ENCODE measurements at regions not wholly inside any gene's neighbourhood (a gene's known extent, or its start where the extent isn't known, plus 50 kb on each side); places are given as distances from the start of the nearest gene placed in this dataset.

GRCh38 chr2:204072443-204073324 lies 136.1 kb downstream of the ICOS start:
- H3K4me1 Mint-ChIP-seq: peaks cover 3% of the 10 kb centered on the region; the same call in 1 of the 2 replicates
- POLR2A ChIA-PET: no interaction called here
- peak; percentile 89 for ATAC-seq

DNA sequence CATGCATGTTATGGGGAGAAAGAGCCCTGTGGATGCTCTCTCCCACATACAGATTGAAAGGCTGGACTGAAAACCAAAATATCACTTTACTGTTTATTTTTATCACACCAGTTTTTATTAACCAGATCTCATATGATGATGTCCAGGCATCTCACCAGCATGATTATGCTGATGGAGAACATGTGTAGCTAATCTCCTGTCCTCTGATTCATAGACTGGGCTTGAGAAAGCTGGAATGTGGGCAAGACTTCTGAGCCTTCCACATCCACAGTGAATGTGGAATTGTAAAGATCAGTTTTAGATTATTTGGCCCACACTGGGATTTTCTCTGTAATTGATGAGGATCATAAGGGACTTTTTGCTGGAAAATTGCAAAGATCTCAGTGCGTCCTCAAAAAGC lies 137.9 kb downstream of the ICOS start:
- Mint-ChIP-seq H3K4me1 (peaks cover 3% of the 10 kb centered on the region; the same call in 1 of the 2 replicates), H3K9me3 (peaks cover 6% of the 10 kb centered on the region; the same call in 1 of the 2 replicates), H3K27me3 (ENCODE audit: low read depth) (no peaks in the 10 kb centered on the region), H3K36me3 (no peaks in the 10 kb centered on the region), H3K27ac (no peak overlapping the region), H3K4me3 (no peak overlapping the region)
- TF ChIP-seq CREB1 (CRISPR knock-in tag; IDR thresholded peaks at IDR 0.05): no peak
- no peak for TF ChIP-seq GTF2I (CRISPR knock-in tag; conservative IDR thresholded peaks at IDR 0.05)
- TF ChIP-seq FOXK1 (CRISPR knock-in tag; IDR thresholded peaks at IDR 0.05): no peak
- no peak for TF ChIP-seq NFE2L1 (CRISPR knock-in tag; IDR thresholded peaks at IDR 0.05)
- TF ChIP-seq NR1H2 (CRISPR knock-in tag; IDR thresholded peaks at IDR 0.05): no peak
- TF ChIP-seq E2F4 (CRISPR knock-in tag; IDR thresholded peaks at IDR 0.05; ENCODE audit: borderline replicate concordance, low read depth): no peak
- TF ChIP-seq AFF4 (CRISPR knock-in tag; IDR thresholded peaks at IDR 0.05; ENCODE audit: borderline replicate concordance): no peak
- TF ChIP-seq ATF6 (CRISPR knock-in tag; IDR thresholded peaks at IDR 0.05): no peak
- no peak for TF ChIP-seq SP1 (CRISPR knock-in tag; conservative IDR thresholded peaks at IDR 0.05)
- no peak for TF ChIP-seq OVOL2 (CRISPR knock-in tag; IDR thresholded peaks at IDR 0.05; ENCODE audit: borderline replicate concordance)
- no peak for TF ChIP-seq SMAD3 (CRISPR knock-in tag; IDR thresholded peaks at IDR 0.05; ENCODE audit: borderline replicate concordance)
- no peak for ATAC-seq
- no peak for DNase-seq (ENCODE audit: low spot score)
- CTCF ChIA-PET: no interaction called here
- POLR2A ChIA-PET: no interaction called here

More at GRCh38 chr2:204072443-204073324, 136.1 kb downstream of the ICOS start:
- peak; percentile 66 for TF ChIP-seq CTCF (IDR thresholded peaks at IDR 0.05)
- TF ChIP-seq ATF6 (CRISPR knock-in tag; IDR thresholded peaks at IDR 0.05): no peak
- Mint-ChIP-seq H3K9me3 (peaks cover under 1% of the 10 kb centered on the region; the same call in 1 of the 2 replicates), H3K27me3 (ENCODE audit: low read depth) (no peaks in the 10 kb centered on the region), H3K4me3 (no peak overlapping the region), H3K36me3 (no peaks in the 10 kb centered on the region), H3K27ac (no peak overlapping the region)
- DNase-seq (ENCODE audit: low spot score): peak; percentile 80
- CTCF ChIA-PET: interaction anchor here (0.6 to 1.7 kb wide), 6 partner anchors 11 to 1657 kb away, joined by 3 to 11 read pairs (median 4); no protein-coding TSS in a partner anchor
